ENCODE measurements at regions not wholly inside any gene's neighbourhood (a gene's known extent, or its start where the extent isn't known, plus 50 kb on each side); places are given as distances from the start of the nearest gene placed in this dataset.
"Not testable (repeated sequence)": the region's sequence is repeated elsewhere in the genome, so short reads cannot be mapped to it uniquely, and the experiment has no call there.

DNA sequence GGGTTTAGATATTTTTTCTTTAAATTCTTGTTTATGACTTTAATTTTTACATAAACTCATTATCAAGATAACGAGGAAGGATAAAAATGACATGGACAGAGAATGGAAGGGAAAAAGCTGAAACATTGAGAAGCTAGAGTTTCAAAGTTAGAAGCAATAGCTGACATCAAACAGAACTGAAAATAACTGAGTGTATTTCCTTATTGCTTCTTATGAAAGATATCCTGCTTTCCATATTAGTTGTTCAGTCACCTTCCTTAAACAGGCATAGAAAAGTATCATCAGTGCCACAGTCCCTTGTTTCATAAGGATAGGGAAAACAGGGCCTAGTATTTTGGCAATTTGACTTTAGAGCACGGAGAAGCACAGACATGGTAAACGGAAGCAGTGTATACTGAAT, 460.5 kb upstream of the GHITM start:
- DNase-seq = no peak

DNA sequence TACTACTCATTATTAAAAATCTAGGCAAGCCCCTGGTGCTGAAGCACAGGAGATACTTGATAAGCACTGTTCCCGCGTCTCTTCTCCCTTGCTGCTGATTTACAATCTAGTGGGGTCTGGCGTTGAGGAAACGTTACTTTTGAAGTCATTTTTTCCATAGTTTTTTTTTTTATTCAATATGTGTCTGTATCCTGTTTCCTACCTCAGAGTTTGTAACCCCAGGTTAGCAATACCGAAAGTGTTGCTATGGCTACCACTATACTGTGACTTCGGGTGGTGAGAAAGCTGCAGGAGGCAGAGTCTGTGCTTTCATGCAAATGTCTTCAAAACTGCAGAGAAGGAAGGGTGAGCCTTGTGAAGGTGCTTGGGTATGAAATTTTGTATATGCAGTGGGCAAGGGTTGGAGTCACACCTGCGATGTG, 458.8 kb upstream of the GHITM start:
- no peak for DNase-seq

DNA sequence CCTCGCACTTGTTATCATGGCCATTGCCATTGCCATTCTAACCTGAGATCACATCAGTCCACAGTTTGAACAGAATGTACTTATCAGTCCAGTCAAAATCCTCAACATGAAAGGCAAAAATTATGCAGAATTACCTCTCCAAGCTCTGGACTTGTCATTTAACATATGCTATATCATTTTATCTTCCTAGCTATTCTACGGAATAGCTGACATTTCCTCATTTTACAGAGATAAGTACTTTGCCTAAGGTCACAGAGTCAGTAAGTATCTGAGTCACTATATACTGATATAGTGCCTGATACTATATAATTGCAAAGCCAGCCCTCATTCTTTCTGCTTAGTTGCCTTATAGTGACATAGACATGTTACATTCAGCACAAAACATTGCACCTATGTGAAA, 456.9 kb upstream of the GHITM start:
- DNase-seq = no peak

DNA sequence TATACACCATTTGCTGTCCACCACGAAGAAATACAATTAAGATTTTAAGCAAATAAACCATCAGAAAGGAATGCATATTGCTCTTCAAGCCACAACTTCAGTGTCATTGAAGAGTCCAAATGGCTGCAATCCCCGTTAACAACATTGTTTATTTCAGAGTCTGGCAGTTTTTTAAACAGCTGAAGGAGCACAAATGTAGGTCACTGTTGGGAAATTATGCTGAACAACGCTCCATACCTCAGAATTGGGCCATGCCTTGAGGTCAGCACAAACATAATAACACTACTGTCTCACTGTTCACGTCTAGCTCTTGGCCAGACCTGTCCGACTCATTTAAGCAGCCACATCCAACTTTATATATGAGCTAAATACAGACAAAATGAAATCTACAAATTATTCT, 453.9 kb upstream of the GHITM start:
- no peak for DNase-seq

DNA sequence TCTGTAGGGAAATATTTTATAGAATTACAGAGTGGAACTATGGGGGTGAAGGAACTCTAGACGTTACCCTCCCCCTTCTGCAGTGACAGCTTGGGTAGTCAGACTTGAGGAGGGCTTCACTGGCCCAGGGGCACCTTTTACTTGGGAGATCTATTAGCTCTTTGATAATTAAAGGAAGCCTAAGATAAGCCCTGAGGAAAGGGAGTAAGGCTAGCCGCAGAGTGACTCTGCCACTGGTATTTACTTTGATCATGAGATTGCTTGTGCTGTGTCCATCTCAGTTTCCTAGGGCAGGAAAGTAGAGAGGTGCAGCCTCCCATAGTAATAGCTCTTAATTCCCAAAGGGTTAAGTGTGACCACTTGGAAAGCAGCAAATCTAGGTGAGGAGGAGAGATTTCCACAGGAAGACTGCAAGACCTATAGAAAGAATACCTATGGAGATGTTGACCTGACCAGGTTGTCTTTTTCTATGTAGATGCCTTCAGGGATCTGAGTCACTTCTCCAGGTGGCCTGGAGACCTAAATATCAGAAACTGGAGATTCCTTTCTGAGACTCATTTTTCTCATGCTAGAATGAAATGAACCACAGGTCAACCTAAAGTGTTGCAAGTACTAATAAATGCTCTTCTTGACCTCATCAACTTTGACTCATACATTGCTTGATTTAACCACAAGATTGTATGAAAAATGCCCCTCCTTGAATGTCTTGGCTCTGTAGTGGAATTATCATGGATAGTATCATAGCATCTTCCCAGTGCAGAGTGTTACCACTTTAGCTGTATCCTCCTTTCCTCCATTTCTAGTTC, 447.3 kb upstream of the GHITM start:
- no peak for DNase-seq

DNA sequence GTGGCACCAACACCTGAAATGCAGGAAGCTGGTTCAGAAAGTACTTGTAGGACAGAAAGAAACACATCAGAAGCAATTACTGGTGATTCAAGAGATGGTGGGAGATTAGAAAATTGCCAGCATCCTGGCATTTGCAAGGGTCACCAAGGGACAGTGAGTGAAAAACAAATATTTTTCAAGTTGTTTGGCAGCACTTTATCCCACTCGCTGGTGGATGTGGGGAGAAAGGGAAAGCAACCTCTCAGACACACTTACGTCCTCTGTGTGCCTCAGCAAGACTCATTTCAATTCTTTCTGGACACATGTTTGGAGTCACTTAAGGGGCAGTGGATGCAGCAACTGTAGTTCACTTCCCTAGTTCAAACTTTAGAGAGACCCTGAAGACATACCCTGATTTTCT, 440.4 kb upstream of the GHITM start:
- no peak for DNase-seq

DNA sequence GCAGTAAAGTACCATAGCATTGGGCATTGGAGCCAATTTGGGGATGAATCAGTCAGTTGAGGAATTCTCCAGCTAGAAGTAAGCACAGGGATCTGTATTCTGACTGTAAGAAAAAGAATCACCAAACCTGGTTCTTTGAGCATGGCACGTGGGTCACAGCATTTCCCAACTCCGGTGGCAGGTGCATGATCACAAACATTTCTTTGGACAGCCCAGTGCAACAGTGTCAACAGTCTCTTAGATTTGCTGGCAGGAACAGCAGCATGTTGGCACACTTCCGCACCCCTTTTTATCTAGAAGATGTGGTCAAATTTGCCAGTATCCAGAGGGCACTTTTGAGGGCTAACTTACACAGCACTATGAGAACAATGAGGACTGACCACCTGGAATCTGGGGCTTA, 437.5 kb upstream of the GHITM start:
- DNase-seq = no peak

DNA sequence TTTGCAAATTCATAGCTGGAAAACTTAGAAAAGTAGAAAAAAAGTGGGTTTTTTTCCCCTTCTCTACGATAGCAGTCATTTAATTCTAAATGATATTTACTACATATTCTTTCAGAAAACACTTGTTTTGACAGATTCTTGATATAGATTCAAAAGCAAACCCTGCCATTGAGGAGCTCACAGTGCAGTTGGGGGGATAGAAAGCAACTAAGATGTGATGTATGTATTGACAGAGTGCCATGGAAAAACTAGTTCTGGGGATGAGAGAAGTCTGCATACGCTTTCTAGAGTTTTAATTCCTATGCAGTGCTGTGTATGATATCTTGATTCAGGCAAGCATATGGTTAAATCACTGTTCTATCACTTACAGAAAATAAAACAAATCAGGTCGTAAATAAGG, 436.6 kb upstream of the GHITM start:
- DNase-seq = no peak

DNA sequence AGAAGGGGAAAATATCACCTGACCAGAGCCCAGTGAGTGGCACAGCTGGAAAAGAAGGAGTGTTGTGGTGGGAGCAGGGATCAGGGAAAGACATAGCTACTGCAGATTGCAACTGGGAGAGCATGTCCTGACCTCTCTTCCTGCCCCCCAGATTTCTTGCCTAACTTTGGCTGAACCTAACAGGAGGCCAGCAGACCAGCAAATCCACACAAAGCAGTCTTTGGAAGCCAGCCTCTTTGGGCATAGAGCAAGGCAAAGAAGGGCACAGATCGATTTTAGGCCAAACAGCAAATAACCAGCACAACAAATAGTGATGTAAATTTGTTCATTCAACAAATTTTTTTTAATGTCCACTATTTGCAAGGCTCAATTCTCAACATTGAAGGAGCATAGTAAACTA, 433.2 kb upstream of the GHITM start:
- DNase-seq = no peak

DNA sequence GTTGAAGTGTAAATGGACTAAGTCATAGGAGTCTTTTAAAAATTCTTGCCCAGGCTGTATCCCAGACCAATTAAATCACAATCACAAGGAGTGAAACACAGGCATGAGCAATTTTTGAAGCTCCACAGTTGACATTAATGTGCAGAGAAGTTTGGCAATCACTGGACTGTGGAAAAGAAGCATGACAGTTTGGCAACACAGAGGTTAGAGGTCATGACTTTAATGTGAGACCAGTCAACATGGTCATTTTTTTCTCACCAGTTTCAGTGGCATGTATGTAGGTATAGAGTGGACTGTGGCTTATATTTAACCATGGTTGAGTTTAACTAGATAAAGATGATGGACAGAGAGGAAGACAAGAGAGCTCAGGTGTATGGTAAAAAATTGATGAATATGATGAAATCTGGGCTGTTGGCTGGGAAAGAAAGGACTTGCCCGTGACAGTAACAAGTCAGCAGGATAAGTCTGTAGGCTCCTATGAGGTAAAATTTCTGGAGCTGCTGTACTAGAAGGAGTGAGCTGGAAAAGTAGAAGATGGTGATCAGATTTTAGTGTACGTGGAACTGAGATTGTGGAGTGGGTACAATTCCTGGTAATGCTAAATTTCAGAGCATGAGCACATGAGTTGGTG, 432.2 kb upstream of the GHITM start:
- DNase-seq = no peak

DNA sequence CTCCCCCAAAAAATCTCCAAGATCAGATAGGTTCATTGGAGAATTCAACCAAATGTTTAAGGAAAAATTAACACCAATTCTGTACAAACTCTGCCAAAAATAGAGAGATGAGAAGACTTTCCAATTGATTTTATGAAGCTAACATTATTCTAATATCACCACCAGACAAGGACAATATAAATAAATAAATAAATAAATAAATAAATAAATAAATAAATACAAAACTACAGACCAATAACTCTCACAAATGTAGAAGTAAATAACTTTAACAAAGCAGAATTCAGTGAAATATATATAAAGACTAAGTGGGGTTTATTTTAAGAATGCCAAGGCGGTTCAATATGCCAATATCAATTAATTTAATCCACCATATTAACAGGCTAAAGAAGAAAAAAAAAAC, 425.9 kb upstream of the GHITM start:
- no peak for DNase-seq

DNA sequence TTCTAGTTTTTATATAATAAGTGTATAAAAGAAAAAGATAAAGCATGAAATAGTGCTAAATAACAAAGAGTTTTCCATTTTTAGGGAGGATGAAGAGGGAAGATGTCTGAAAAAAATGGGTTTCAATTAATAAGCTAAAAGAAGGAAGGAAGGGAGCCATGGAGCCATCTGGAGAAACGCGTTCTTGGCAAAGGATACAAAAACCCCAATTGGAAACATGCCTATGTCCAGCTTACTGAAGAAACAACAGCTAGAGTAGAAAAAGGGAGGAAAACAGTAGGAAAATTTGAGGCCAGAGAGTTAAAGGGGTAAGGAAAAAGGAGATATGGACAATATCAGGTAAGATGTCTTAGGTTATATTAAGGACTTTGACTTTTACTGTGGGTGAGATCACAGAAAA, 416.2 kb upstream of the GHITM start:
- no peak for DNase-seq

DNA sequence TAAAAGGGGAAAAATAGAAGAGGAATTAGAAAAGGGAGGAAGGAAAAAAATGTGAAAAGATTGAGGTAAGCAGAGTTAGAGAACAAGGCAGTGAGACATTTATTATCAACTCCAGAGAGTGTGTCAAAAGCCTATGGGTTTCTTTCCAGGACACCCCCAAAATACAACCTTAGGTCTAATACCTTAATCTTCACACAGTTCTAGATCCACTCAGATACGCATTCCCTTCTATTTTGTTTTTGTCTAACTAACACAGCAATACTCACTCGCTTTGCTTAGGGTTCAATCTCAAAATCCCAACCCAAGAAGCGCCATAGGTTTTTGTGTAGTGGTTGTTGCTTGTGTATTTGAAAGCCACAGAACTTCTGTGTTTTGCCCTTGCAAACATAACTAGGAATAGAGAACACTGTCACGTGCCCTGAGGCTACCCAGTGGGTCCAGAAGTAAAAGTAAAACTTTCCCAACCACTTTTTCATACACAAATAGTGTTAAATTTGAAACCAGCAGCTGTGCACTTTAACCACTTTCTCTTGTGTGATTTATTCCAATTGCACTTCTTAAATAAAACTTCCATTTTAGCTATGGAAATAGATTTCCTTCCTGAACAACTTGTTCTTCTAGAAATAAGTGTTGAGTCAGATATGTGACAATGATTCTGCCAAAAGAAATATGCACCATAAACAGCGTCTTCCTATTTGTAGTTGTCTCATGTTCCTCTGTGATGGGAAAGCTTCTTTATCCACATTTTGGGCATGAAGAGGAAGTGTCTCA, 414.7 kb upstream of the GHITM start:
- DNase-seq = no peak

DNA sequence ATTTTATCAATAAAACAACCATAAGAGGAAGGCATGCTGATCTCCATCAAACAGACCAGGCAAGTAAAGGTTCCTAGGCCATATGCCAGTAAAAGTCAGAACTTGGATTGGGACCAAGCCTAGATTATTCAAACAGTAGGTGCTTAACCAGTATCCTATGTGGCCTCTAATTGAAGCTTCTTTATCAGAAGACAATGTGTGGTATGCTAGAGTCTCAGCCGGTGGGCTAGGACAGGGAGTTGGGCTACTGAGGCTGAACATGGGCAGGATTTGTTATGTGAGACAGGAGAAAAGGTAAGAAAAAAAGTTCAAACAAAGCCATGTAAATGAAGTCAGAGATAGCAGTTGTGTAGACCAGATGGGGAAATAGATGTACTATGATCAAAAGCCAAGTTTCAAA, 413.7 kb upstream of the GHITM start:
- no peak for DNase-seq

DNA sequence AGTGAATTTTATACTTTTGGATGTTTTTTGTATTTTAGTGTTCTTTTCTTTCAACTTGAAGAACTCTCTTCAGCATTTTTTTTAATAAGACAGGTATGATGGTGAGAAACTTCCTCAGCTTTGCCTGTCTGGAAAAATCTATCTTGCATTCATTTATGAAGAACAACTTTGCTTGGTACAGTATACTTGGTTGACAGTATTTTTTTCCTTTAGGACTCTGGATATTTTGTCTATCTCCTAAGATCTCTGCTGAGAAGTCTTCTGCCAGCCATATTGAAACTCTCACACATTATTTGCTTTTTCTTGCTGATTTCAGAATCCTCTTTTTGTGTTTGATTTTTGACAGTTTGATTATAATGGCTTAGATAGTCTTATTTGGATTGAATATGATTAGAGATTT, 405.0 kb upstream of the GHITM start:
- no peak for DNase-seq

DNA sequence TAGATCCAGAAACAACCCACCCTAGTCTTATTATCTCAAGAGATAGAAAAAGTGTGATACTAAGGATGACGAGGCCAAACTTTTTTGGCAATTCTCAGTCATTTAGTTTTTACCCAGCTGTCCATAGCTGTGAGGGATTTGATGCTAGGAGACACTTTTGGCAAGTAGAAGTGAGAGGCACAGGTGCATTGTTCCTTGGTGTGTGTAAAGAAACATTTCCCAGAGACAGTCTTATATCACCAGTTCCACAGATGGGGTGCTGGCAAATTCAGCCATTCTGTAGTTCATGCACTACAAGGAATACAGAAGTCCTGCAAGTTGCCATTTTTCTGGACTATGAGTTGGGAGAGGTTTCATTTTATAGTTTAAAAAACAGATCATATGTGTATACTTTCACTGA, 403.3 kb upstream of the GHITM start:
- DNase-seq = no peak

DNA sequence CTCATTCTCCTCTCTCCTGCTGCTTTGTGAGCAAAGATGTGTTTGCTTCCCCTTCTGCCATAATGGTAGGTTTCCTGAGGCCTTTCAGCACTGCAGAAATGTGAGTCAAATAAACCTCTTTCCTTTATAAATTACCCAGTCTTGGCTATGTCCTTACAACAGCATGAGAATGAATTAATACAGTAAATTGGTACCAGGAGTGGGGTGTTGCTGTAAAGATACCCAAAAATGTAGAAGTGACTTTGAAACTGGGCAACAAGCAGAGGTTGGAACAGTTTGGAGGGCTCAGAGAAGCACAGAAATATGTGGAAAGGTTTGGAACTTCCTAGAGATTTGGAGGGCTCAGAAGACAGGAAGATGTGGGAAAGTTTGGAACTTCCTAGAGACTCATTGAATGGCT, 388.7 kb upstream of the GHITM start:
- DNase-seq = no peak

DNA sequence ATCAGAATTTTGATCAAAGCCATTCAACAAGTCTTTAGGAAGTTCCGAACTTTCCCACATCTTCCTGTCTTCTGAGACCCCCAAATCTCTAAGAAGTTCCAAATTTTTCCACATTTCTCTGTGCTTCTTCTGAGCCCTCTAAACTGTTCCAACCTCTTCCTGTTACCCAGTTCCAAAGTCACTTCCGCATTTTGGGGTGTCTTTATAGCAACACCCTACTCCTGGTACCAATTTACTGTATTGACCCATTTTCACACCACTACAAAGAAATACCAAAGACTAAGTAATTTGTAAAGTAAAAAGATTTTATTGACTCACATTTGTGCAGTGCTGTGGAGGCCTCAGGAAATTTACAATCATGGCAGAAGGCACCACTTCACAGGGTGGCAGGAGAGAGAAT, 385.8 kb upstream of the GHITM start:
- no peak for DNase-seq

DNA sequence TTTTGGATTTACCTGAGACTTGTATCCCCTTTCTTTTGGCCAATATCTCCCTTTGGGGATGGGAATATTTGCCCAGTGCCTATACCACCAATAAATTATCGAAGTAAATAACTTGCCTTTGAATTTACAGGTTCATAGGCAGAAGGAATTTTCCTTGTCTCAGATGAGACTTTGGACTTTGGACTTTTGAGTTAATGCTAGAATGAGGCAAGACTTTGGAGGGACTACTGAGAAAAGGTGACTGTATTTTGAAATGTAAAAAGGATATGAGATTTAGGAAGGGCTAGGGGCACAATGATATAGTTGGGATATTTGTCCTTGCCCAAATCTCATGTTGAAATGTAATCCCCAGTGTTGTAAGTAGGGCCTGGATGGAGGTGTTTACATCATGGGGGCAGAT, 384.5 kb upstream of the GHITM start:
- no peak for DNase-seq

DNA sequence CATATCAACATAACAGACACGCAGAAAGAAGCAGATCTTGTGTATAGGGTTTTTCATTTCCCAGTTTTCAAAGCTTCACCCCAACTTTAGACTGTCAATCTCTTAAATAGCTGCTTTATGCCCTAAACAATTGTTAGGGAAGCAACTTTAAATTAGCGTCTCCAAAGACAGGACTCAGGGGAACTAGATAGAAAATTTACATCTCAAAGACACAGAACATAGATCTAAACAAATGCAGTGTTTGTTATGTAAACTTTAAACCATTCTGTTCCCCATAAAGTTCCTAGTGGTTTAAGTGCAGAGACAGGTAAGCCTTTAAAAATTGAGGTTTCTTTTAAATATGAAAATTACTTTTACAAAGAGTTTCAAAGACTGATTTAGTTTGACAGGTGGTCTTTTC, 379.2 kb upstream of the GHITM start:
- no peak for DNase-seq

DNA sequence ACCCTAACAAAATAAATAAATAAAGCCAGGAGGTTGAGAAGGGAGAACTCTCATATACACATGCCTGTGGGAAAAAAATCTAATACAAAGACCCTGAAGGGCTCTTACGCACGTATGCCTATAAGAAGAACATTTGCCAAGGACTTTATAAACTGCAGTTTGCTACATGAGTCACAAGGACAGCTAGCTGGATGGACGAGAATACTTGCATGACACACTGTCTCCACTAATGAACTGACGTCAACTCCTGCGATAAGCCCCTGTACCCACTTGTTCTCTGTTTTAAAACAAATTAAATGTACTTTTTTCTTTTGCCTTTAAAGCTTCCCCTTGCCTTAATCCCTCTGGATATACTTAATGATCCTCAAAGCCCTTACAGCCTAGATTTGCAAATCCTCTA, 374.6 kb upstream of the GHITM start:
- DNase-seq = no peak

DNA sequence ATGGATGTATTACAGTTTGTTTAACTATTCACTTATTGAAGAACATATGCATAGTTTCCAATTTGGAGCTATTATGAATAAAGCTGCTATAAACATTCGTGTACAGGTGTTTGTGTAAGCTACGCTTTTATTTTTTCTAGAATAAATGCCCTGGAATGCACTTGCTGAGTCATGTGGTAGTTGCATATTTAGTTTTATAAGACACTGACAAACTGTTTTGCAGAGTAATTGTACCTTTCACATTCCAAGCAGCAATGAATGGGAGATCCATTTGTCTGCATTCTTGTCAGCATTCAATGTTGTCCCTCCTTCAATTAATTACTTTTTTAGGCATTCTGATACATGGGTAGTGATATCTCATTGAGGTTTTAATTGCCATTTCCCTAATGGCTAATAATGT, 373.6 kb upstream of the GHITM start:
- no peak for DNase-seq

DNA sequence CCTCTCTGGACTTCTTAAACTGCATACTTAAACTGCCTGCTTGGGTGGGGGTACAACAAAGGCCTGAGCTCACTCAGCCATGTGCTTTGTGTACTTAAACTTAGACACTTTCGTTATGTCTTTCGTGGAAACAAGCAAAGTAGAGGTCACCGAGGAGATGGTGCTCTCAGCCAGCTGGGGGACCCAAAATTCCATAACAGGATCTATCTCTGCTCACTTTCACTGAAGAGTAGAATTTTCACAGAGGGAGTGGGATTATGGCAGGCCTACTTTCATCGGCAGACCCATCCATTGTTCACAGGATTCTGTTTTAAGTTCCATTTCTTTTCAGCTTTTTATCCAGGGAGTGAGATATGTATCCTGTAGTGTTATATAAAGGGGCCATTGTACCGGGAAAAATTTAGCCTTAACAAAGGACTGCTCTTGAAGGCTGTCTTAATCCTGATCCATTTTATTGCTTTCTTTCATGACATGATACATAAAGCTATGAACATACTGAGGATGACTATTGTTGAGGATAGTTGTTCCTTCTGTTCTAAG, 370.0 kb upstream of the GHITM start:
- no peak for DNase-seq

DNA sequence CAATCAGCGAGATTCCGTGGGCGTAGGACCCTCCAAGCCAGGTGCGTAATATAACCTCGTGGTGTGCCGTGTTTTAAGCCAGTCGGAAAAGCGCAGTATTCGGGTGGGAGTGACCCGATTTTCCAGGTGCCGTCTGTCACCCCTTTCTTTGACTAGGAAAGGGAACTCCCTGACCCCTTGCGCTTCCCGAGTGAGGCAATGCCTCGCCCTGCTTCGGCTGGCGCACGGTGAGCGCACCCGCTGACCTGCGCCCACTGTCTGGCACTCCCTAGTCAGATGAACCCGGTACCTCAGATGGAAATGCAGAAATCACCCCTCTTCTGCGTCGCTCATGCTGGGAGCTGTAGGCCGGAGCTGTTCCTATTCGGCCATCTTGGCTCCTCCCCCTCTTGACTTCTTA, 352.6 kb upstream of the GHITM start:
- DNase-seq = not testable (repeated sequence)
